ENCODE measurements at regions not wholly inside any gene's neighbourhood (a gene's known extent, or its start where the extent isn't known, plus 50 kb on each side); places are given as distances from the start of the nearest gene placed in this dataset.

DNA sequence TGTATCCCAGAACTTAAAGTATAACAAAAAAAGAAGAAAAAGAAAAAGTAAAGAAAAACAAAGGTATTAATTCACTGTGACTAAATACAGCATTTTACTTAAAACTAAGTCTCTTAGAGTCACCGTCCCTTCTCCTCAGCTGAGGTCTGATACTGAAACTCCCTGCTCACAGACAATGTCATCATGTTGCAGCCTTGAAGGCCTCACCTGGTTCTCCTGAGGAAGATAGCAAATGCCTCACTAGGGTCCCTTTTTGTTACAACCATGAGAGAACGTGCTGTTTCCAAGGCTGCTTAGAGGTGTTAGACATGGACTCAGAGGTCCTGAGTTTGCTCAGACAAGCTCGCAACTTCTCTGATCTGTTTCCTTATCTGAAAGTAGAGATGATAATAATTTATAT is 357.2 kb downstream of the MTRR start:
- TF ChIP-seq, protein P1, sequence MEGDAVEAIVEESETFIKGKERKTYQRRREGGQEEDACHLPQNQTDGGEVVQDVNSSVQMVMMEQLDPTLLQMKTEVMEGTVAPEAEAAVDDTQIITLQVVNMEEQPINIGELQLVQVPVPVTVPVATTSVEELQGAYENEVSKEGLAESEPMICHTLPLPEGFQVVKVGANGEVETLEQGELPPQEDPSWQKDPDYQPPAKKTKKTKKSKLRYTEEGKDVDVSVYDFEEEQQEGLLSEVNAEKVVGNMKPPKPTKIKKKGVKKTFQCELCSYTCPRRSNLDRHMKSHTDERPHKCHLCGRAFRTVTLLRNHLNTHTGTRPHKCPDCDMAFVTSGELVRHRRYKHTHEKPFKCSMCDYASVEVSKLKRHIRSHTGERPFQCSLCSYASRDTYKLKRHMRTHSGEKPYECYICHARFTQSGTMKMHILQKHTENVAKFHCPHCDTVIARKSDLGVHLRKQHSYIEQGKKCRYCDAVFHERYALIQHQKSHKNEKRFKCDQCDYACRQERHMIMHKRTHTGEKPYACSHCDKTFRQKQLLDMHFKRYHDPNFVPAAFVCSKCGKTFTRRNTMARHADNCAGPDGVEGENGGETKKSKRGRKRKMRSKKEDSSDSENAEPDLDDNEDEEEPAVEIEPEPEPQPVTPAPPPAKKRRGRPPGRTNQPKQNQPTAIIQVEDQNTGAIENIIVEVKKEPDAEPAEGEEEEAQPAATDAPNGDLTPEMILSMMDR (IDR thresholded peaks at IDR 0.05 in 2 of 3, conservative IDR thresholded peaks at IDR 0.05 in 1 of 3; ENCODE audit: control insufficient read depth in 2 of 3, extremely low read depth in 1 of 3, insufficient read depth in 1 of 3, low read depth in 3 of 3, low read length in 3 of 3) = no peak
- no peak for TF ChIP-seq NFXL1 (IDR thresholded peaks at IDR 0.05; ENCODE audit: borderline replicate concordance)
- no peak for TF ChIP-seq JUNB (IDR thresholded peaks at IDR 0.05)
- no peak for TF ChIP-seq NR2F1 (conservative IDR thresholded peaks at IDR 0.05)
- TF ChIP-seq EZH2 (IDR thresholded peaks at IDR 0.05; ENCODE audit: borderline replicate concordance, control insufficient read depth, low read depth, low read length) = no peak
- TF ChIP-seq POU2F2 (IDR thresholded peaks at IDR 0.05; ENCODE audit: borderline replicate concordance, low read depth, low read length) = no peak
- TF ChIP-seq, protein P2, sequence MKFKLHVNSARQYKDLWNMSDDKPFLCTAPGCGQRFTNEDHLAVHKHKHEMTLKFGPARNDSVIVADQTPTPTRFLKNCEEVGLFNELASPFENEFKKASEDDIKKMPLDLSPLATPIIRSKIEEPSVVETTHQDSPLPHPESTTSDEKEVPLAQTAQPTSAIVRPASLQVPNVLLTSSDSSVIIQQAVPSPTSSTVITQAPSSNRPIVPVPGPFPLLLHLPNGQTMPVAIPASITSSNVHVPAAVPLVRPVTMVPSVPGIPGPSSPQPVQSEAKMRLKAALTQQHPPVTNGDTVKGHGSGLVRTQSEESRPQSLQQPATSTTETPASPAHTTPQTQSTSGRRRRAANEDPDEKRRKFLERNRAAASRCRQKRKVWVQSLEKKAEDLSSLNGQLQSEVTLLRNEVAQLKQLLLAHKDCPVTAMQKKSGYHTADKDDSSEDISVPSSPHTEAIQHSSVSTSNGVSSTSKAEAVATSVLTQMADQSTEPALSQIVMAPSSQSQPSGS (IDR thresholded peaks at IDR 0.05; ENCODE audit: low read length) = no peak
- TF ChIP-seq CREM (IDR thresholded peaks at IDR 0.05; ENCODE audit: low read depth) = no peak
- TF ChIP-seq, protein P3, sequence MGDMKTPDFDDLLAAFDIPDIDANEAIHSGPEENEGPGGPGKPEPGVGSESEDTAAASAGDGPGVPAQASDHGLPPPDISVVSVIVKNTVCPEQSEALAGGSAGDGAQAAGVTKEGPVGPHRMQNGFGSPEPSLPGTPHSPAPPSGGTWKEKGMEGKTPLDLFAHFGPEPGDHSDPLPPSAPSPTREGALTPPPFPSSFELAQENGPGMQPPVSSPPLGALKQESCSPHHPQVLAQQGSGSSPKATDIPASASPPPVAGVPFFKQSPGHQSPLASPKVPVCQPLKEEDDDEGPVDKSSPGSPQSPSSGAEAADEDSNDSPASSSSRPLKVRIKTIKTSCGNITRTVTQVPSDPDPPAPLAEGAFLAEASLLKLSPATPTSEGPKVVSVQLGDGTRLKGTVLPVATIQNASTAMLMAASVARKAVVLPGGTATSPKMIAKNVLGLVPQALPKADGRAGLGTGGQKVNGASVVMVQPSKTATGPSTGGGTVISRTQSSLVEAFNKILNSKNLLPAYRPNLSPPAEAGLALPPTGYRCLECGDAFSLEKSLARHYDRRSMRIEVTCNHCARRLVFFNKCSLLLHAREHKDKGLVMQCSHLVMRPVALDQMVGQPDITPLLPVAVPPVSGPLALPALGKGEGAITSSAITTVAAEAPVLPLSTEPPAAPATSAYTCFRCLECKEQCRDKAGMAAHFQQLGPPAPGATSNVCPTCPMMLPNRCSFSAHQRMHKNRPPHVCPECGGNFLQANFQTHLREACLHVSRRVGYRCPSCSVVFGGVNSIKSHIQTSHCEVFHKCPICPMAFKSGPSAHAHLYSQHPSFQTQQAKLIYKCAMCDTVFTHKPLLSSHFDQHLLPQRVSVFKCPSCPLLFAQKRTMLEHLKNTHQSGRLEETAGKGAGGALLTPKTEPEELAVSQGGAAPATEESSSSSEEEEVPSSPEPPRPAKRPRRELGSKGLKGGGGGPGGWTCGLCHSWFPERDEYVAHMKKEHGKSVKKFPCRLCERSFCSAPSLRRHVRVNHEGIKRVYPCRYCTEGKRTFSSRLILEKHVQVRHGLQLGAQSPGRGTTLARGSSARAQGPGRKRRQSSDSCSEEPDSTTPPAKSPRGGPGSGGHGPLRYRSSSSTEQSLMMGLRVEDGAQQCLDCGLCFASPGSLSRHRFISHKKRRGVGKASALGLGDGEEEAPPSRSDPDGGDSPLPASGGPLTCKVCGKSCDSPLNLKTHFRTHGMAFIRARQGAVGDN (IDR thresholded peaks at IDR 0.05) = no peak
- TF ChIP-seq ETV6 (conservative IDR thresholded peaks at IDR 0.05 in 1 of 2, IDR thresholded peaks at IDR 0.05 in 1 of 2; ENCODE audit: borderline replicate concordance in 1 of 2, low read depth in 1 of 2) = no peak
- TF ChIP-seq POLR2AphosphoS5 (IDR thresholded peaks at IDR 0.05; ENCODE audit: low read length) = no peak
- TF ChIP-seq IRF3 (IDR thresholded peaks at IDR 0.05) = no peak

Measured in GM12878 (cell line).